IMR-90 (cell line): ENCODE measurements at regions not wholly inside any gene's neighbourhood (a gene's known extent, or its start where the extent isn't known, plus 50 kb on each side); places are given as distances from the start of the nearest gene placed in this dataset.

Experiments
- ATAC-seq: fragments of 200-7000 bp; cut with Tn5 transposase; 2 replicates; pipeline ENCODE4 v1.9.1; 2020; ENCODE audit warnings: low read depth, mild to moderate bottlenecking, moderate library complexity
- BruUV-seq: library from RNA; stranded (reverse); fragments of 400-500 nt; replicated peaks from 2 replicates; lab custom pipeline; 2021; lab: Mats Ljungman, UMichigan
- CTCF ChIA-PET: fragments of 300-600 bp; formaldehyde crosslinking; extraction: SDS; loops from one replicate; lab custom pipeline; 2021; ENCODE audit warnings: antibody characterized with exemption; lab: Yijun Ruan, JAX
- POLR2A ChIA-PET: fragments of 300-600 bp; sonication (Branson Sonifier 250); formaldehyde crosslinking; loops from one replicate; lab custom pipeline; 2022; ENCODE audit warnings: antibody characterized with exemption; ENCODE audit not compliant: unreplicated experiment; lab: Charles Lee
- DNase-seq: peaks from one replicate; pipeline ENCODE4 v3.0.0; 2013
- H2AFZ ChIP-seq: replicated peaks from 2 replicates; pipeline ENCODE3; 2013; ENCODE audit warnings: low read length, mild to moderate bottlenecking; ENCODE audit not compliant: poor library complexity
- H2AK5ac ChIP-seq: 2 replicates; pipeline ENCODE4 v1.6.1; 2013; ENCODE audit warnings: low read depth, low read length, inconsistent platforms
- H2AK9ac ChIP-seq: replicated peaks from 2 replicates; pipeline ENCODE3; 2013; ENCODE audit warnings: mild to moderate bottlenecking, low read depth, low read length, moderate library complexity; ENCODE audit not compliant: poor library complexity
- H2BK120ac ChIP-seq: 2 replicates; pipeline ENCODE4 v1.6.1; 2013; ENCODE audit warnings: low read depth, low read length, inconsistent platforms
- H2BK15ac ChIP-seq: 3 replicates; pipeline ENCODE4 v1.6.1; 2013; ENCODE audit warnings: low read depth, low read length, inconsistent platforms
- H2BK20ac ChIP-seq: 2 replicates; pipeline ENCODE4 v1.6.1; 2013; ENCODE audit warnings: low read depth, mild to moderate bottlenecking, inconsistent platforms, low read length, moderate library complexity
- H2BK5ac ChIP-seq: 2 replicates; pipeline ENCODE4 v1.6.1; 2013; ENCODE audit warnings: mild to moderate bottlenecking, low read depth, low read length, inconsistent platforms; ENCODE audit not compliant: poor library complexity, severe bottlenecking
- H3K14ac ChIP-seq: replicated peaks from 2 replicates; pipeline ENCODE4 v1.6.1; 2013; ENCODE audit warnings: low read depth, low read length, inconsistent platforms
- H3K18ac ChIP-seq: 2 replicates; pipeline ENCODE4 v1.6.1; 2013; ENCODE audit warnings: low read depth, low read length, control low read depth
- H3K23ac ChIP-seq: 2 replicates; pipeline ENCODE4 v1.6.1; 2013; ENCODE audit warnings: low read depth, low read length, inconsistent platforms
- H3K27ac ChIP-seq: 2 replicates; pipeline ENCODE4 v1.5.1; 2013; ENCODE audit warnings: mild to moderate bottlenecking, control low read depth, low read length; ENCODE audit not compliant: insufficient read depth
- H3K27me3 ChIP-seq: 2 replicates; pipeline ENCODE4 v1.6.1; 2013; ENCODE audit warnings: low read length; ENCODE audit not compliant: control insufficient read depth, insufficient read depth
- H3K36me3 ChIP-seq: 2 replicates; pipeline ENCODE4 v1.6.1; 2013; ENCODE audit warnings: low read length, mixed read lengths; ENCODE audit not compliant: control insufficient read depth, insufficient read depth
- H3K4ac ChIP-seq: 2 replicates; pipeline ENCODE4 v1.6.1; 2013; ENCODE audit warnings: low read depth, low read length, inconsistent platforms
- H3K4me1 ChIP-seq: 2 replicates; pipeline ENCODE4 v1.6.1; 2013; ENCODE audit warnings: low read length, mixed read lengths; ENCODE audit not compliant: control insufficient read depth, insufficient read depth
- H3K4me2 ChIP-seq: 2 replicates; pipeline ENCODE4 v1.6.1; 2013; ENCODE audit warnings: low read depth, mild to moderate bottlenecking, control low read depth, low read length, moderate library complexity
- H3K4me3 ChIP-seq: 2 replicates; pipeline ENCODE4 v1.5.1; 2013; ENCODE audit warnings: low read depth, mild to moderate bottlenecking, control low read depth, low read length, moderate library complexity; ENCODE audit not compliant: insufficient read depth
- H3K56ac ChIP-seq: 2 replicates; pipeline ENCODE4 v1.6.1; 2013; ENCODE audit warnings: low read length, inconsistent platforms; ENCODE audit not compliant: insufficient read depth; ENCODE audit errors: extremely low read depth
- H3K79me1 ChIP-seq, 2 experiments: 2 replicates each; pipeline ENCODE4 v1.6.1; 2013; ENCODE audit warnings: low read length in 2 of 2, inconsistent platforms in 1 of 2, low read depth in 1 of 2
- H3K9ac ChIP-seq: 2 replicates; pipeline ENCODE4 v1.6.1; 2013; ENCODE audit warnings: low read depth, low read length, control low read depth
- H3K9me1 ChIP-seq: 2 replicates; pipeline ENCODE4 v1.6.1; 2013; ENCODE audit warnings: low read length, inconsistent platforms; ENCODE audit not compliant: insufficient read depth
- H3K9me3 ChIP-seq: 2 replicates; pipeline ENCODE4 v1.6.1; 2013; ENCODE audit warnings: low read length; ENCODE audit not compliant: control insufficient read depth, insufficient read depth
- H4K20me1 ChIP-seq: 2 replicates; pipeline ENCODE4 v1.6.1; 2013; ENCODE audit warnings: low read length, inconsistent platforms; ENCODE audit not compliant: insufficient read depth
- H4K5ac ChIP-seq: 2 replicates; pipeline ENCODE4 v1.6.1; 2013; ENCODE audit warnings: mild to moderate bottlenecking, low read depth, low read length, control low read depth
- H4K8ac ChIP-seq, 2 experiments: 2 replicates each; pipeline ENCODE4 v1.6.1; 2013; ENCODE audit warnings: low read depth in 2 of 2, low read length in 2 of 2, control low read depth in 1 of 2, inconsistent platforms in 1 of 2
- H4K91ac ChIP-seq: 2 replicates; pipeline ENCODE4 v1.6.1; 2013; ENCODE audit warnings: low read depth, low read length, inconsistent platforms; ENCODE audit not compliant: insufficient read depth
- BHLHE40 ChIP-seq: fragments of 150-350 bp; IDR thresholded peaks from 2 replicates; pipeline ENCODE4 v1.6.1; 2016; ENCODE audit warnings: mild to moderate bottlenecking, low read depth, low read length
- CEBPB ChIP-seq: IDR thresholded peaks from 2 replicates; pipeline ENCODE4 v1.6.1; 2012; ENCODE audit warnings: low read depth, low read length, improper control_type of control experiment
- CHD1 ChIP-seq: IDR thresholded peaks from 2 replicates; pipeline ENCODE4 v1.6.1; 2012; ENCODE audit warnings: low read depth, low read length, improper control_type of control experiment
- CTCF ChIP-seq: conservative IDR thresholded peaks from 2 replicates; pipeline ENCODE4 v1.5.1; 2012; ENCODE audit warnings: mild to moderate bottlenecking, low read depth, low read length, improper control_type of control experiment
- FOS ChIP-seq: fragments of 150-350 bp; IDR thresholded peaks from 2 replicates; pipeline ENCODE4 v1.6.1; 2016; ENCODE audit warnings: low read depth, low read length
- MAFK ChIP-seq: IDR thresholded peaks from 2 replicates; pipeline ENCODE4 v1.6.1; 2012; ENCODE audit warnings: low read depth, low read length, improper control_type of control experiment
- MAZ ChIP-seq: IDR thresholded peaks from 2 replicates; pipeline ENCODE4 v1.6.1; 2012; ENCODE audit warnings: low read depth, mild to moderate bottlenecking, low read length, improper control_type of control experiment, moderate library complexity, borderline replicate concordance
- MXI1 ChIP-seq: IDR thresholded peaks from 2 replicates; pipeline ENCODE4 v1.6.1; 2012; ENCODE audit warnings: low read depth, mild to moderate bottlenecking, low read length, moderate library complexity, borderline replicate concordance
- POLR2A ChIP-seq: IDR thresholded peaks from 2 replicates; pipeline ENCODE4 v1.6.1; 2012; ENCODE audit warnings: mild to moderate bottlenecking, low read depth, low read length
- RAD21 ChIP-seq: IDR thresholded peaks from 2 replicates; pipeline ENCODE4 v1.6.1; 2012; ENCODE audit warnings: low read length, improper control_type of control experiment
- RCOR1 ChIP-seq: IDR thresholded peaks from 2 replicates; pipeline ENCODE4 v1.6.1; 2012; ENCODE audit warnings: mild to moderate bottlenecking, low read length, improper control_type of control experiment; ENCODE audit not compliant: insufficient replicate concordance
- RFX5 ChIP-seq: IDR thresholded peaks from 2 replicates; pipeline ENCODE4 v1.8.0; 2012; ENCODE audit warnings: low read depth, mild to moderate bottlenecking, low read length, moderate library complexity
- SMC3 ChIP-seq: fragments of 150-350 bp; IDR thresholded peaks from 2 replicates; pipeline ENCODE4 v1.6.1; 2016; ENCODE audit warnings: low read depth, mild to moderate bottlenecking, antibody characterized with exemption, low read length, moderate library complexity
- USF2 ChIP-seq: fragments of 150-350 bp; IDR thresholded peaks from 2 replicates; pipeline ENCODE4 v1.6.1; 2017; ENCODE audit warnings: mild to moderate bottlenecking, antibody characterized with exemption, low read length, low read depth
- WGBS, 2 experiments: methylation state at CpG; one replicate each; pipeline versions ENCODE4 v1.1.5 to v1.1.7; 2013; ENCODE audit warnings: missing lambda C conversion rate in 2 of 2; ENCODE audit not compliant: insufficient read length in 1 of 2; ENCODE audit errors: extremely low coverage in 2 of 2; 5-methylcytosine and 5-hydroxymethylcytosine counted together
- dilution Hi-C: fragments of 300-500 bp; cut with HindIII; formaldehyde crosslinking; loops from one replicate; pipeline ENCODE4 v1.14.3; 2018; ENCODE audit warnings: low sequenced_read_pairs; ENCODE audit not compliant: unreplicated experiment
- in situ Hi-C: fragments of 300-500 bp; cut with MboI; formaldehyde crosslinking; loops from 3 replicates; pipeline ENCODE4 v1.14.3; 2019; ENCODE audit warnings: low sequenced_read_pairs, inconsistent platforms, mixed read lengths
- intact Hi-C: fragments of 100-400 bp; cut with micrococcal nuclease; formaldehyde crosslinking; loops from 2 replicates; pipeline ENCODE4 v1.10.0; 2022

- no peaks in the 10 kb centered on the region for H3K9me1 ChIP-seq
- H2AK9ac ChIP-seq: no peak overlapping the region
- H3K9ac ChIP-seq: no peak overlapping the region
- no TSS peak for BruUV-seq
- H4K20me1 ChIP-seq: no peaks in the 10 kb centered on the region
- no peaks in the 10 kb centered on the region for H3K79me1 ChIP-seq
- H2BK120ac ChIP-seq: no peak overlapping the region
- H2BK5ac ChIP-seq: no peak overlapping the region
- H2AFZ ChIP-seq: no peak overlapping the region
- TF ChIP-seq SMC3: no peak
- TF ChIP-seq CEBPB: no peak
- no peak for TF ChIP-seq RCOR1
- no peak for TF ChIP-seq FOS
- TF ChIP-seq MAFK: no peak
- TF ChIP-seq RAD21: no peak
- no peak for TF ChIP-seq CHD1
- no peak for TF ChIP-seq BHLHE40
- TF ChIP-seq MXI1: no peak
- TF ChIP-seq MAZ: no peak
- no peak for TF ChIP-seq USF2
- no peak for TF ChIP-seq CTCF
- no peak for TF ChIP-seq POLR2A
- no peak for TF ChIP-seq RFX5
- POLR2A ChIA-PET: no interaction called here
- intact Hi-C loops: no loop called here
- no CpG with 5 or more reads among the region's 5 CpGs for WGBS, 2 experiments
- H3K4me2 ChIP-seq: no peak overlapping the region
- H4K5ac ChIP-seq: no peak overlapping the region
- dilution Hi-C loops: no loop called here
- no peak overlapping the region for H2BK15ac ChIP-seq
- H3K4me3 ChIP-seq: no peak overlapping the region
- in situ Hi-C loops: no loop called here
- H3K9me3 ChIP-seq: no peaks in the 10 kb centered on the region
- H3K27ac ChIP-seq: no peak overlapping the region
- H3K4me1 ChIP-seq: no peaks in the 10 kb centered on the region
- H2AK5ac ChIP-seq: no peak overlapping the region
- H3K27me3 ChIP-seq: peaks cover 7% of the 10 kb centered on the region
- H3K56ac ChIP-seq: no peak overlapping the region
- H3K14ac ChIP-seq: no peak overlapping the region
- no peak overlapping the region for H3K18ac ChIP-seq
- H4K91ac ChIP-seq: no peak overlapping the region
- ATAC-seq (no peak), DNase-seq (no peak)
- H3K4ac ChIP-seq: no peak overlapping the region
- H3K23ac ChIP-seq: no peak overlapping the region
- CTCF ChIA-PET: no interaction called here
- no peaks in the 10 kb centered on the region for H3K36me3 ChIP-seq
- H4K8ac ChIP-seq: no peak overlapping the region
- no peak overlapping the region for H2BK20ac ChIP-seq
These were observed 79.7 kb upstream of the JARID2 start for GRCh38 chr6:15166121-15166520.
